Epithelial cell of proximal tubule (primary cell): ENCODE measurements at regions not wholly inside any gene's neighbourhood (a gene's known extent, or its start where the extent isn't known, plus 50 kb on each side); places are given as distances from the start of the nearest gene placed in this dataset.

ENCODE experiments used
- DNase-seq: peaks from one replicate; pipeline ENCODE4 v3.0.0-alpha.2; 2011; ENCODE audit warnings: low read depth
- H3K4me3 ChIP-seq: 2 replicates; pipeline ENCODE4 v1.5.1; 2011; ENCODE audit warnings: low read depth, mild to moderate bottlenecking, low read length
- TF ChIP-seq, protein P1 (sequence below): conservative IDR thresholded peaks from 2 replicates; pipeline ENCODE4 v1.5.1; 2012; ENCODE audit warnings: low read depth, mild to moderate bottlenecking, low read length

DNA sequence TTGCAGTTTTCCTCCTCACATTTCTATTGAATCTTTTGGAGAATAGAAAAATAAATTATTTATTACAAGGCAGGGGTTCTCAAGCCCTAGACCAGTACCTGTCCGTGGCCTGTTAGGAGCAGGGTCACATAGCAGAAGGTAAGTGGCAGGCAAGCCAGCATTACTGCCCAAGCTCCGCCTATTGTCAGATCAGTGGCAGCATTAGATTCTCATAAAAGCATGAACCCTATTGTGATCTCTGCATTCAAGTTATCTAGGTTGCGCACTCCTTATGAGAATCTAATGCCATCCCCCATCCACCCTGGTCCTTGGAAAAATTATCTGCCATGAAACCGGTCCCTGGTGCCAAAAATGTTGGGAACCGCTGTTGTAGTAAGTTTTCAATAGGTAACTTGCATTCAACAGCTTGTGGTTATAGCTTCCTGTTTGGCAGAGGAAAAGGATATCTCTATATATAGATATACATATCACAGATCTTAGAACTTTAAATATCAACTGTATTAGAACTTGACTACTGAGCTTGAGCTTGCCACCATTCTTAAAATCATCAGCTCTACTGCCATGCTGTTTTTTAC is 165.1 kb downstream of the AHR start:
- DNase-seq: no peak
- TF ChIP-seq, protein P1, sequence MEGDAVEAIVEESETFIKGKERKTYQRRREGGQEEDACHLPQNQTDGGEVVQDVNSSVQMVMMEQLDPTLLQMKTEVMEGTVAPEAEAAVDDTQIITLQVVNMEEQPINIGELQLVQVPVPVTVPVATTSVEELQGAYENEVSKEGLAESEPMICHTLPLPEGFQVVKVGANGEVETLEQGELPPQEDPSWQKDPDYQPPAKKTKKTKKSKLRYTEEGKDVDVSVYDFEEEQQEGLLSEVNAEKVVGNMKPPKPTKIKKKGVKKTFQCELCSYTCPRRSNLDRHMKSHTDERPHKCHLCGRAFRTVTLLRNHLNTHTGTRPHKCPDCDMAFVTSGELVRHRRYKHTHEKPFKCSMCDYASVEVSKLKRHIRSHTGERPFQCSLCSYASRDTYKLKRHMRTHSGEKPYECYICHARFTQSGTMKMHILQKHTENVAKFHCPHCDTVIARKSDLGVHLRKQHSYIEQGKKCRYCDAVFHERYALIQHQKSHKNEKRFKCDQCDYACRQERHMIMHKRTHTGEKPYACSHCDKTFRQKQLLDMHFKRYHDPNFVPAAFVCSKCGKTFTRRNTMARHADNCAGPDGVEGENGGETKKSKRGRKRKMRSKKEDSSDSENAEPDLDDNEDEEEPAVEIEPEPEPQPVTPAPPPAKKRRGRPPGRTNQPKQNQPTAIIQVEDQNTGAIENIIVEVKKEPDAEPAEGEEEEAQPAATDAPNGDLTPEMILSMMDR: no peak
- no peak overlapping the region for H3K4me3 ChIP-seq

DNA sequence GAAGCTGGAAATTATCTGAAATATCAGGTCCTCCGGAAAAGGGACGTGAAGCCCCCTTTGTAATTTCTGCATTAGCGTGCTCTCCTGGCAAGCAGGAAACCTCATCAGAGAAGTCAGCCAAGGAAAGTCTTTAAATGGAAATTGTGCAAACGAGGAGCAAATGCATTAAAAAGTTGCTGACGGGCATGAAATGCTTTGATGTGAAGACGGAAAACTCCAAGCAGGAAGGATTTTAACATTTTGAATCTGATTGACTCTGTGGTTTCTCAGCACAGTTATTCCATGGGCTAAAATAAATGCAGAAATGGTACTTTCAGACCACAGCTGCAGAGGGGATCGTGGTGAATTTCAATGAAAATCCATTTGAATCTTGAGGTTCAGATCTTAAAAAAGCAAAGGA is 167.8 kb downstream of the AHR start:
- H3K4me3 ChIP-seq: no peak overlapping the region
- no peak for DNase-seq
- TF ChIP-seq, protein P1: no peak

DNA sequence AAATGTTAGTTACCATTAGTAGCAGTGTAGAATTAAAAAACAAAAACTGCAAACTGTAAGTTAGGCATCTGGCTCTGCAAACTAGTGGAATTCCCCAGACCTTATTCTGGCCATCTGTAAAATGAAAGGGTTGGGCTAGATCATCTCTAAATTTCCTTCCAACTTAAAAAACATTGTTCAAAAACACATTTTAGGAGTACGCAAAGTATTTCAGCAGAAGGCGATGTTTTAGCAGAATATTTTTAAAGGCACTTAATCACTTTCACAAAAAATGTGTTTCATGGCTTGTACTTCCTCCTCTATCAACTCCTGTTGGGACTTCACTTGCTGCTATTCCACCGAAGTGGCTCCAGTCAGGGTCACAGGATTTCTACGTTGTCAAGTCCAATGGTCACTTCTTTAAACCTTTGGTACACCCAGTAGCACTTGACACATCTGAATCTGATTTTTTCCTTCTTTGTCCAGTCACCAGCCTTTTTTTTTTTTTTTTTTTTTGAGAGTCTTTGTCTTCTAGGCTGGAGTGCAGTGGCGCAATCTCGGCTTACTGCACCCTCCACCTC is 169.0 kb downstream of the AHR start:
- H3K4me3 ChIP-seq: no peak overlapping the region
- TF ChIP-seq, protein P1: no peak
- no peak for DNase-seq

DNA sequence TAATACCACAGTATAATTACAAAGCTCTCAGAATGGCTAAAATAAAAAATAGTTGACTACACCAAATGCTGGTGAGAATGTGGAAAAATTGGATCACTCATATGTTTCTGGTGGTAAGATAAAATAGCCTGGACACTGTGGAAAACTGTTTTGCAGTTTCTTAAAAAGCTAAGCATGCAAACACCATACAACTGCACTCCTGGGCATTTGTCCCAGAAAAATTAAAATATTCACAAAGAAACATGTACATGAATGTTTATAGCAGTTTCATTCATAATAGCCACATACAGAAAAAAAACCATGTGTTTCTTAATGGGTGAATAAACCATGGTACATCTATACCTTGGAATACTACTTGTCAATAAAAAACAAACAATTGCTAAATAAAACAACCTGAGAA is 172.9 kb downstream of the AHR start:
- DNase-seq: no peak
- TF ChIP-seq, protein P1: no peak
- H3K4me3 ChIP-seq: no peak overlapping the region

DNA sequence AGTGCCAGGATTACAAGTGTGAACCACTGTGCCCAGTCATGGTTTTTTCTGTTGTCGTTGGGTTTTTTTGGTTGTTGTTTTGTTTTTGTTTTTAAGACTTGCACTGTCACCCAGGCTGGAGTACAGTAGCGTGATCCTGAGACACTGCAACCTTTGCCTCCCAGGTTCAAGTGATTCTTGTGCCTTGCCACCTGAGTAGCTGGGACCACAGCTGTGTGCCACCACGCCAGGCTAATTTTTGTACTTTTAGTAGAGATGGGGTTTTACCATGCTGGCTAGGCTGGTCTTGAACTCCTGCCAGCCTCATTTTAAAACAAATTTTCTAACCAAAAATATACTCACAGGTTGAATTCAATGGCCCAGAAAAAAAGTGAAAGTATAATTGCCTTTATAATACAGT is 174.1 kb downstream of the AHR start:
- H3K4me3 ChIP-seq: no peak overlapping the region
- TF ChIP-seq, protein P1: no peak
- no peak for DNase-seq

DNA sequence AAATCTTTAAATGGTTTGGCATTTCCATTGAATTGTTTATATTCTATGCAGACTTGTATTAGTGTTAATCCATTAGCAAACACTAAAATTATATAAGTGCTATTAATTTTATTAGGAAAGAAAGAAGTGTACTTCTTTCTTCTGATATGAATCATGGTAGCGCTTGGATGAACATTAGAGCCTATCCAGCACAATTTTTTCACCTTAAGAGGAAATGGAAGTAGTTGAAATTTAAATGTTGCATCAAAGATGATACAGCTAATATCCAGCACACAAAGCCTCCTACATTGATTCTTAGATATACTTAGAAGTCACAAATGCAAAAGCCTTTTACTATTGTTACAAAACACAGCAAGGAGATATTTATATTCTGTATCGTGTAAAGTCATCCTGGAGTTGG is 174.5 kb downstream of the AHR start:
- TF ChIP-seq, protein P1: no peak

DNA sequence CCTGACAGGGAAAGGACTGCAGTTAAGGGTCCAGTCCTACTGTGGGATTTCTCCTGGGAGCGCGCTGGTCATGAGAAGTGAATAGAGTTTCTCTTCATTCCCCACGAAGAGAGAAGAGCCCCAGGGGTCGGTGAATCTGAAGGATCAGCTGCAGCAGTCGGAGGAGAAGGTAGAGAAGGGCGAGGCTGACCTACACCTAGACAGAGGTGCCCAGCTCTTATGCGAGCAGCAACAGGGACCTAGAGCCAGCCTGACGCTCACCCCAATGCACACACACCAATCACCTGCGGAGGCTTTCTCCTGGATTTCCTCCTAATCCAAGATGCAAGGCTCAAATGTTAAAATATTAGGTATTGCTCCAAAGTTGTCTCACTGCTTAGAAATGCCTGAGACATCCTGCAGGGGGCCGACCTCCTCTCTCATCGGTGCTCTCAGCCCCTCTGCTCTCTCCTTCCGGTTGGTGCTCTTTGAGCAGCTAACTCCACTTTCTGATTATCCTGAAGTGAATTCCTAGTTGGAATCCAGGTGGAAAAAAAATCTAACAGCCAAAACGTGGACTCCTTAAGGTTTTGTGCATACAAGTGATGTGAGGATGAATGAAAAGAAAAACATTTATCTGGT is 176.4 kb downstream of the AHR start:
- no peak overlapping the region for H3K4me3 ChIP-seq
- TF ChIP-seq, protein P1: peak; percentile 39
- DNase-seq: no peak

More for the DNA sequence above, 174.5 kb downstream of the AHR start:
- H3K4me3 ChIP-seq: no peak overlapping the region
- no peak for DNase-seq
